ENCODE measurements at regions not wholly inside any gene's neighbourhood (a gene's known extent, or its start where the extent isn't known, plus 50 kb on each side); places are given as distances from the start of the nearest gene placed in this dataset.

- TF ChIP-seq EZH2 (IDR thresholded peaks at IDR 0.05; ENCODE audit: insufficient read depth, low read length): no peak
- TF ChIP-seq CTCF (IDR thresholded peaks at IDR 0.05; ENCODE audit: insufficient read depth, low read depth, low read length): no peak
These were observed 224.5 kb downstream of the TEX13C start for GRCh38 chrX:125544031-125544660.

All from astrocyte (in vitro differentiated cells and primary cell).